Fibroblast of mammary gland (primary cell): ENCODE measurements at regions not wholly inside any gene's neighbourhood (a gene's known extent, or its start where the extent isn't known, plus 50 kb on each side); places are given as distances from the start of the nearest gene placed in this dataset.
"Not testable (repeated sequence)": the region's sequence is repeated elsewhere in the genome, so short reads cannot be mapped to it uniquely, and the experiment has no call there.

ENCODE experiments used
- DNase-seq: peaks from one replicate; pipeline ENCODE4 v3.0.0-alpha.2; 2010; ENCODE audit warnings: low read depth
- H3K4me3 ChIP-seq: 2 replicates; pipeline ENCODE4 v1.5.1; 2011; ENCODE audit warnings: low read depth, mild to moderate bottlenecking, low read length, moderate library complexity; ENCODE audit not compliant: control insufficient read depth
- CTCF ChIP-seq: conservative IDR thresholded peaks from 2 replicates; pipeline ENCODE4 v1.5.1; 2011; ENCODE audit warnings: low read depth, low read length, inconsistent platforms; ENCODE audit not compliant: control insufficient read depth, insufficient read depth

- no peak for TF ChIP-seq CTCF
- no peak overlapping the region for H3K4me3 ChIP-seq
- DNase-seq = no peak
These were observed 52.3 kb upstream of the PTPN12 start for GRCh38 chr7:77484785-77485184.

DNA sequence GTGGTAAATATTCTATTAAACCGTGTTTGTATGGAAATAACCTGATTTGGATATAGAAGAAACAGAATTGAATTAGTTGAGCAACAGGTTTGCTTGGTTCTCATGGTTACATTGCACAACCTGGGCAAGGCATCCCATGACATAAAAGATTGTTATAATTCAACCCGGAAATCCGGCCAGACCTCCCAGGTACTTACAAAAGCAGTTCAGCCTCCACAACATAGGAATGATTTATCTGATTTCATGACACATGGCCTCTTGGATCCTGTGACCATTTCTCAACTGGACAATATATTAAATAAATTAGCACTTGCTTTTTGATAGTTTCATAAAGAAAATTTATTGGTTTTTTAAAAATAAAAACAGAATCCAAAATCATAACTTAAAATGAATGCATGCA lies 55.1 kb upstream of the PTPN12 start:
- DNase-seq = no peak
- TF ChIP-seq CTCF = no peak
- no peak overlapping the region for H3K4me3 ChIP-seq

GRCh38 chr7:77481615-77482014 lies 55.5 kb upstream of the PTPN12 start:
- no peak for TF ChIP-seq CTCF
- no peak overlapping the region for H3K4me3 ChIP-seq
- DNase-seq = no peak

- not testable (repeated sequence) for DNase-seq, H3K4me3 ChIP-seq
These were observed 56.9 kb upstream of the PTPN12 start for GRCh38 chr7:77480102-77480627.

- no peak for TF ChIP-seq CTCF
- no peak for DNase-seq
- H3K4me3 ChIP-seq = no peak overlapping the region
These were observed 57.5 kb upstream of the PTPN12 start for GRCh38 chr7:77479536-77480088.

- H3K4me3 ChIP-seq = no peak overlapping the region
- TF ChIP-seq CTCF = no peak
- DNase-seq = no peak
These were observed 60.2 kb upstream of the PTPN12 start for GRCh38 chr7:77476871-77477270.

- no peak for DNase-seq
- TF ChIP-seq CTCF = no peak
- no peak overlapping the region for H3K4me3 ChIP-seq
These were observed 59.0 kb upstream of the GSAP start for GRCh38 chr7:77475181-77475580.
